ENCODE measurements at regions not wholly inside any gene's neighbourhood (a gene's known extent, or its start where the extent isn't known, plus 50 kb on each side); places are given as distances from the start of the nearest gene placed in this dataset.

DNA sequence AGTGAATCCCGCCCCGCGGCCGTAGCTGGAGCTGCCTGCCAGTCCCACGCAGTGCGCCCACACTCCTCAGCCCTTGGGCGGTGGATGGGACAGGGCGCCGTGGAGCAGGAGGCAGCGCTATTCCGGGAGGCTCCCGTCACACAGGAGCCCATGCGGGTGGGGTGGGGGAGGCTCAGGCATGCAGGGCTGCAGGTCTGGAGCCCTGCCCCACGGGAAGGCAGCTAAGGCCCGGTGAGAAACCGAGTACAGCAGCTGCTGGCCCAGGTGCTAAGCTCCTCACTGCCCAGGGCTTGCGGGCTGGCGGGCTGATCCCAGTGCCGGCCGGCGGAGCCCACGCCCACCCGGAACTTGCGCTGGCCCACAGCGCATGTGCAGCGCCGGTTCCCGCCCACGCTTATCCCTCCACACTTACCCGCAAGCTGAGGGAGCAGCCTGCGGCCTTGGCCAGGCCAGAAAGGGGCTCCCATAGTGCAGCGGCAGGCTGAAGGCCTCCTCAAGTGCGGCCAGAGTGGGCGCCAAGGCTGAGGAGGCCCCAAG, 1152.8 kb upstream of the CELF4 start (continued):
- TF ChIP-seq, protein P1, sequence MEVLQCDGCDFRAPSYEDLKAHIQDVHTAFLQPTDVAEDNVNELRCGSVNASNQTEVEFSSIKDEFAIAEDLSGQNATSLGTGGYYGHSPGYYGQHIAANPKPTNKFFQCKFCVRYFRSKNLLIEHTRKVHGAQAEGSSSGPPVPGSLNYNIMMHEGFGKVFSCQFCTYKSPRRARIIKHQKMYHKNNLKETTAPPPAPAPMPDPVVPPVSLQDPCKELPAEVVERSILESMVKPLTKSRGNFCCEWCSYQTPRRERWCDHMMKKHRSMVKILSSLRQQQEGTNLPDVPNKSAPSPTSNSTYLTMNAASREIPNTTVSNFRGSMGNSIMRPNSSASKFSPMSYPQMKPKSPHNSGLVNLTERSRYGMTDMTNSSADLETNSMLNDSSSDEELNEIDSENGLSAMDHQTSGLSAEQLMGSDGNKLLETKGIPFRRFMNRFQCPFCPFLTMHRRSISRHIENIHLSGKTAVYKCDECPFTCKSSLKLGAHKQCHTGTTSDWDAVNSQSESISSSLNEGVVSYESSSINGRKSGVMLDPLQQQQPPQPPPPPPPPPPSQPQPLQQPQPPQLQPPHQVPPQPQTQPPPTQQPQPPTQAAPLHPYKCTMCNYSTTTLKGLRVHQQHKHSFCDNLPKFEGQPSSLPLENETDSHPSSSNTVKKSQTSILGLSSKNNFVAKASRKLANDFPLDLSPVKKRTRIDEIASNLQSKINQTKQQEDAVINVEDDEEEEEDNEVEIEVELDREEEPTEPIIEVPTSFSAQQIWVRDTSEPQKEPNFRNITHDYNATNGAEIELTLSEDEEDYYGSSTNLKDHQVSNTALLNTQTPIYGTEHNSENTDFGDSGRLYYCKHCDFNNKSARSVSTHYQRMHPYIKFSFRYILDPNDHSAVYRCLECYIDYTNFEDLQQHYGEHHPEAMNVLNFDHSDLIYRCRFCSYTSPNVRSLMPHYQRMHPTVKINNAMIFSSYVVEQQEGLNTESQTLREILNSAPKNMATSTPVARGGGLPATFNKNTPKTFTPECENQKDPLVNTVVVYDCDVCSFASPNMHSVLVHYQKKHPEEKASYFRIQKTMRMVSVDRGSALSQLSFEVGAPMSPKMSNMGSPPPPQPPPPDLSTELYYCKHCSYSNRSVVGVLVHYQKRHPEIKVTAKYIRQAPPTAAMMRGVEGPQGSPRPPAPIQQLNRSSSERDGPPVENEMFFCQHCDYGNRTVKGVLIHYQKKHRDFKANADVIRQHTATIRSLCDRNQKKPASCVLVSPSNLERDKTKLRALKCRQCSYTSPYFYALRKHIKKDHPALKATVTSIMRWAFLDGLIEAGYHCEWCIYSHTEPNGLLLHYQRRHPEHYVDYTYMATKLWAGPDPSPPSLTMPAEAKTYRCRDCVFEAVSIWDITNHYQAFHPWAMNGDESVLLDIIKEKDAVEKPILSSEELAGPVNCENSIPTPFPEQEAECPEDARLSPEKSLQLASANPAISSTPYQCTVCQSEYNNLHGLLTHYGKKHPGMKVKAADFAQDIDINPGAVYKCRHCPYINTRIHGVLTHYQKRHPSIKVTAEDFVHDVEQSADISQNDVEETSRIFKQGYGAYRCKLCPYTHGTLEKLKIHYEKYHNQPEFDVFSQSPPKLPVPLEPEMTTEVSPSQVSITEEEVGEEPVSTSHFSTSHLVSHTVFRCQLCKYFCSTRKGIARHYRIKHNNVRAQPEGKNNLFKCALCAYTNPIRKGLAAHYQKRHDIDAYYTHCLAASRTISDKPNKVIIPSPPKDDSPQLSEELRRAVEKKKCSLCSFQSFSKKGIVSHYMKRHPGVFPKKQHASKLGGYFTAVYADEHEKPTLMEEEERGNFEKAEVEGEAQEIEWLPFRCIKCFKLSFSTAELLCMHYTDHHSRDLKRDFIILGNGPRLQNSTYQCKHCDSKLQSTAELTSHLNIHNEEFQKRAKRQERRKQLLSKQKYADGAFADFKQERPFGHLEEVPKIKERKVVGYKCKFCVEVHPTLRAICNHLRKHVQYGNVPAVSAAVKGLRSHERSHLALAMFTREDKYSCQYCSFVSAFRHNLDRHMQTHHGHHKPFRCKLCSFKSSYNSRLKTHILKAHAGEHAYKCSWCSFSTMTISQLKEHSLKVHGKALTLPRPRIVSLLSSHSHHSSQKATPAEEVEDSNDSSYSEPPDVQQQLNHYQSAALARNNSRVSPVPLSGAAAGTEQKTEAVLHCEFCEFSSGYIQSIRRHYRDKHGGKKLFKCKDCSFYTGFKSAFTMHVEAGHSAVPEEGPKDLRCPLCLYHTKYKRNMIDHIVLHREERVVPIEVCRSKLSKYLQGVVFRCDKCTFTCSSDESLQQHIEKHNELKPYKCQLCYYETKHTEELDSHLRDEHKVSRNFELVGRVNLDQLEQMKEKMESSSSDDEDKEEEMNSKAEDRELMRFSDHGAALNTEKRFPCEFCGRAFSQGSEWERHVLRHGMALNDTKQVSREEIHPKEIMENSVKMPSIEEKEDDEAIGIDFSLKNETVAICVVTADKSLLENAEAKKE (CRISPR knock-in tag; IDR thresholded peaks at IDR 0.05), result no peak

DNA sequence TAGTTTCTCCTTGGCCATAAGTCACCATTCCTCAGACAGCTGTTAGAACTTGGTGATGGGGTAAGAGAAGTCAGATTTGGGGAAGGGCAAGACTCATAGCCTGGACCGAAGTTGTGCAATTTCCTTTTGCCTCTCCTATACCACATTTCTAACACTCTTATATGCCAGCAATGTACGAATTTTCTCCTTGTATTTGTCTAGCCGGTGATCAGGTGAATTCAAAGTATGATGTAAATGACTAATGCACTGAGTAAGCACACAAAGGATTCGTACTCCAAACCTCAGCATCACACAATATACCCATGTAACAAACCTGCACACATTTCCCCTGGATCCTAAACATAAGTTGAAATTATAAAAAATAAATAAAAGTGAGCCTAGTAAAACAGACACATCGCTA, 1143.5 kb upstream of the CELF4 start:
- Histone ChIP-seq H3K4me1 (ENCODE audit: insufficient read depth) (no peaks in the 10 kb centered on the region), H3K36me3 (ENCODE audit: insufficient read depth) (no peaks in the 10 kb centered on the region), H3K4me3 (no peak overlapping the region), H3K27me3 (ENCODE audit: insufficient read depth) (no peaks in the 10 kb centered on the region), H4K20me1 (replicated peaks; ENCODE audit: insufficient read depth) (no peaks in the 10 kb centered on the region), H3F3A (replicated peaks; ENCODE audit: low read depth) (no peaks in the 10 kb centered on the region), H3K9me2 (ENCODE audit: insufficient read depth) (peaks cover 2% of the 10 kb centered on the region; the same call in 1 of the 2 replicates), H3K27ac (ENCODE audit: low read depth) (no peak overlapping the region), H3K4me2 (no peak overlapping the region), H2AFZ (no peak overlapping the region), H3K79me2 (replicated peaks; ENCODE audit: insufficient read depth) (no peaks in the 10 kb centered on the region)
- TF ChIP-seq CREB1 (CRISPR knock-in tag; IDR thresholded peaks at IDR 0.05; ENCODE audit: low read depth) (no peak), EZH2 (IDR thresholded peaks at IDR 0.05; ENCODE audit: low read depth, unreplicated experiment) (no peak), POLR2AphosphoS5 (IDR thresholded peaks at IDR 0.05; ENCODE audit: low read depth) (no peak)
- TF ChIP-seq, protein P1 (CRISPR knock-in tag; IDR thresholded peaks at IDR 0.05), result no peak
- TF ChIP-seq, protein P2, sequence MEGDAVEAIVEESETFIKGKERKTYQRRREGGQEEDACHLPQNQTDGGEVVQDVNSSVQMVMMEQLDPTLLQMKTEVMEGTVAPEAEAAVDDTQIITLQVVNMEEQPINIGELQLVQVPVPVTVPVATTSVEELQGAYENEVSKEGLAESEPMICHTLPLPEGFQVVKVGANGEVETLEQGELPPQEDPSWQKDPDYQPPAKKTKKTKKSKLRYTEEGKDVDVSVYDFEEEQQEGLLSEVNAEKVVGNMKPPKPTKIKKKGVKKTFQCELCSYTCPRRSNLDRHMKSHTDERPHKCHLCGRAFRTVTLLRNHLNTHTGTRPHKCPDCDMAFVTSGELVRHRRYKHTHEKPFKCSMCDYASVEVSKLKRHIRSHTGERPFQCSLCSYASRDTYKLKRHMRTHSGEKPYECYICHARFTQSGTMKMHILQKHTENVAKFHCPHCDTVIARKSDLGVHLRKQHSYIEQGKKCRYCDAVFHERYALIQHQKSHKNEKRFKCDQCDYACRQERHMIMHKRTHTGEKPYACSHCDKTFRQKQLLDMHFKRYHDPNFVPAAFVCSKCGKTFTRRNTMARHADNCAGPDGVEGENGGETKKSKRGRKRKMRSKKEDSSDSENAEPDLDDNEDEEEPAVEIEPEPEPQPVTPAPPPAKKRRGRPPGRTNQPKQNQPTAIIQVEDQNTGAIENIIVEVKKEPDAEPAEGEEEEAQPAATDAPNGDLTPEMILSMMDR (conservative IDR thresholded peaks at IDR 0.05; ENCODE audit: low read depth in 2 of 2), result no peak
- Mint-ChIP-seq H3K27me3 (ENCODE audit: insufficient read depth, low read depth, poor library complexity) (no peaks in the 10 kb centered on the region), H3K4me1 (no peaks in the 10 kb centered on the region), H3K36me3 (ENCODE audit: low read depth) (no peaks in the 10 kb centered on the region), H3K4me3 (no peak overlapping the region), H3K27ac (no peak overlapping the region), H3K9me3 (no peaks in the 10 kb centered on the region)
- no peak for DNase-seq (ENCODE audit: low spot score)
- no peak for ATAC-seq

All from GM23338 (cell line).